Common myeloid progenitor, CD34-positive (primary cell): ENCODE measurements at regions not wholly inside any gene's neighbourhood (a gene's known extent, or its start where the extent isn't known, plus 50 kb on each side); places are given as distances from the start of the nearest gene placed in this dataset.

Experiments
- CTCF ChIA-PET: fragments of 350-600 bp; sonication (Branson Sonifier 250); formaldehyde crosslinking; loops from one replicate; lab custom pipeline; 2021; ENCODE audit warnings: antibody characterized with exemption; lab: Charles Lee
- POLR2A ChIA-PET: fragments of 350-600 bp; sonication (Branson Sonifier 250); formaldehyde crosslinking; loops from one replicate; lab custom pipeline; 2021; ENCODE audit warnings: antibody characterized with exemption; lab: Charles Lee
- DNase-seq, 3 donors: peaks; one replicate each; pipeline versions ENCODE4 v3.0.0 to v3.0.0-alpha.2; 2013
- H3K27ac ChIP-seq, 2 experiments: 1 replicate in 1 of 2; 2 replicates in 1 of 2; pipeline ENCODE4 v1.7.0; 2013; ENCODE audit warnings: inconsistent platforms in 2 of 2, low read length in 2 of 2, mild to moderate bottlenecking in 2 of 2, low read depth in 1 of 2, moderate library complexity in 1 of 2; ENCODE audit not compliant: severe bottlenecking in 2 of 2, insufficient read depth in 1 of 2, poor library complexity in 1 of 2
- H3K27me3 ChIP-seq, 5 experiments: replicated peaks in 2 of 5; 1 replicate in 3 of 5; 2 replicates in 2 of 5; pipeline versions ENCODE4 v1.6.1 to v1.7.0; 2013; ENCODE audit warnings: low read length in 4 of 5, mild to moderate bottlenecking in 2 of 5, moderate library complexity in 2 of 5, inconsistent platforms in 1 of 5; ENCODE audit not compliant: insufficient read depth in 5 of 5, control insufficient read depth in 4 of 5
- H3K36me3 ChIP-seq, 4 experiments: 1 replicate in 2 of 4; 2 replicates in 2 of 4; pipeline versions ENCODE4 v1.6.1 to v1.7.0; 2013; ENCODE audit warnings: low read length in 3 of 4, control low read depth in 1 of 4, mild to moderate bottlenecking in 1 of 4; ENCODE audit not compliant: control insufficient read depth in 4 of 4, insufficient read depth in 4 of 4
- H3K4me1 ChIP-seq, 4 experiments: 1 replicate in 3 of 4; 2 replicates in 1 of 4; pipeline versions ENCODE4 v1.6.1 to v1.7.1; 2013; ENCODE audit warnings: low read length in 3 of 4, mild to moderate bottlenecking in 3 of 4, control low read depth in 1 of 4, inconsistent platforms in 1 of 4, moderate library complexity in 1 of 4; ENCODE audit not compliant: control insufficient read depth in 4 of 4, insufficient read depth in 4 of 4; ENCODE audit errors: control extremely low read depth in 1 of 4
- H3K4me3 ChIP-seq, 7 experiments: 1 replicate in 4 of 7; 2 replicates in 3 of 7; pipeline versions ENCODE4 v1.5.1 to v1.7.0; 2013; ENCODE audit warnings: mild to moderate bottlenecking in 7 of 7, low read length in 6 of 7, moderate library complexity in 6 of 7, inconsistent platforms in 2 of 7, low read depth in 2 of 7, control low read depth in 1 of 7; ENCODE audit not compliant: insufficient read depth in 4 of 7, control insufficient read depth in 1 of 7; ENCODE audit errors: extremely low read depth in 1 of 7
- H3K9me3 ChIP-seq, 5 experiments: 1 replicate in 4 of 5; 2 replicates in 1 of 5; pipeline versions ENCODE4 v1.6.1 to v1.7.1; 2013; ENCODE audit warnings: low read length in 4 of 5, mild to moderate bottlenecking in 2 of 5, inconsistent platforms in 1 of 5, low read depth in 1 of 5, moderate library complexity in 1 of 5; ENCODE audit not compliant: control insufficient read depth in 4 of 5, insufficient read depth in 2 of 5; ENCODE audit errors: control extremely low read depth in 1 of 5
- WGBS: methylation state at CpG from one replicate; pipeline ENCODE4 v1.1.5; 2013; ENCODE audit not compliant: insufficient coverage; 5-methylcytosine and 5-hydroxymethylcytosine counted together

DNA sequence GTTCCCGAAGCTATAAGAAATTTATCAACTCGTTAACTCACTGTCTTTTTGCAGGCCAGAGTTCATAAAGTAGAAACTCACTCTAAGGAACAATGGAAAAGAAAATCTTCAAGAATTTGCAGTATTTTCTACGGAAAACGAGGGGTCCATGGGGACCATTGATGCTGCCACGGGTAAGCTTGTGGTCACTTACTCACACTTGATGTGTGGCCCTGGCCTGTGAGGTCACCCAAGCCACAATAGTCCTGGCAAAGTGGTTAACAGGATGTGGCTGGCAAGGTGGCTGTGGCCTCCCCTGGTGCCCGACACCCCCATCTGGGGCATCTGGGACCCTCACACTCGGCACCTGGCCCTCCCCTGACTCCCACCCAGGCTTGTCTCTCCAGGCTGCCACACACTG lies 123.4 kb downstream of the C6orf118 start:
- CTCF ChIA-PET, result no interaction called here
- WGBS, result 72% methylated on average over 6 of the region's 7 CpGs

DNA sequence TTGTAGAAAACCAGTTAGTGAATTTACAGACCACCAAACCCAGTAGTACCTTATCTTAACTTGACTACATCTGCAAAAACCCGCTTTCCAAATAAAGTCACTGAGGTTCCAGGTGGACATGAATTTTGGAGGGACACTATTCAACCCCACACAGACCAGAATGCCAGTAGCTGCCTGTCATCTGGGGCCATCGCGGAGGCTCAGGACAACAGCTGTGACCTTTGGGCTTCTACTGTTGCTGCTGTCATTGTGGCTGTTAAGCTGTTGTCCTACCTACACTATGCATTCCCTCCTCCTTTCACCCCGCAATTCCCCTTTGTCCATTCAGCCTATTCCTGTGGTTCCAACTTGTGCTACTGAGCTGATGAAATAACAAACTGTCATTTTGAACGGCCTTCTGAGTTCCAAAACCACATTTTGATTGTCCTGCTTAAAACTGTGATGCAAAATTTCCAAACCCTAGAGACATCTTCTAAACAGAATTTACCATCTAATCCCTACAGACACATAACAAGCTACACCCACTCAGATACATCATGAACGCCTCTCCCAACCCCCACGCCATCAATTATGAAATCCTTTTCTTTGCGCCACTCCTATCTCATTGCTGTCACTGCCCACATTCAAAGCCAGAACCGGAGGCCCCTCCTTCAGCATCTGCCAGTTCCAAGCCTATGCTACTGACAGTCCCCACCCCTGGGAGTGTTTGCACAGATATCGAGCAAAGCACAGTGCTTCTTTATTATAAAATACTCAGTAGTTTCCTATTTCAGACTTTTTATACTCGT lies 125.0 kb downstream of the C6orf118 start:
- ChIA-PET CTCF (no interaction called here), POLR2A (no interaction called here)
- WGBS, result 94% methylated on average over 11 of the region's 11 CpGs
- Histone ChIP-seq H3K4me3 (no peak overlapping the region), H3K27ac (no peak overlapping the region), H3K36me3 (no peaks in the 10 kb centered on the region), H3K27me3 (no peaks in the 10 kb centered on the region), H3K4me1 (no peaks in the 10 kb centered on the region), H3K9me3 (peaks cover 0 to 3% (median 0%) of the 10 kb centered on the region in 5 experiments)
- DNase-seq, result no peak

More for the DNA sequence above, 123.4 kb downstream of the C6orf118 start:
- peaks cover 0 to 3% (median 0%) of the 10 kb centered on the region in 5 experiments for H3K9me3 ChIP-seq
- no peaks in the 10 kb centered on the region for H3K27me3 ChIP-seq
- H3K4me1 ChIP-seq, result no peaks in the 10 kb centered on the region
- POLR2A ChIA-PET, result interaction anchor here (1.0 kb wide), 1 partner anchor 9 kb away, joined by 3 read pairs; no protein-coding TSS in a partner anchor
- H3K4me3 ChIP-seq, result no peak overlapping the region
- DNase-seq, result no peak
- no peaks in the 10 kb centered on the region for H3K36me3 ChIP-seq
- H3K27ac ChIP-seq, result no peak overlapping the region

DNA sequence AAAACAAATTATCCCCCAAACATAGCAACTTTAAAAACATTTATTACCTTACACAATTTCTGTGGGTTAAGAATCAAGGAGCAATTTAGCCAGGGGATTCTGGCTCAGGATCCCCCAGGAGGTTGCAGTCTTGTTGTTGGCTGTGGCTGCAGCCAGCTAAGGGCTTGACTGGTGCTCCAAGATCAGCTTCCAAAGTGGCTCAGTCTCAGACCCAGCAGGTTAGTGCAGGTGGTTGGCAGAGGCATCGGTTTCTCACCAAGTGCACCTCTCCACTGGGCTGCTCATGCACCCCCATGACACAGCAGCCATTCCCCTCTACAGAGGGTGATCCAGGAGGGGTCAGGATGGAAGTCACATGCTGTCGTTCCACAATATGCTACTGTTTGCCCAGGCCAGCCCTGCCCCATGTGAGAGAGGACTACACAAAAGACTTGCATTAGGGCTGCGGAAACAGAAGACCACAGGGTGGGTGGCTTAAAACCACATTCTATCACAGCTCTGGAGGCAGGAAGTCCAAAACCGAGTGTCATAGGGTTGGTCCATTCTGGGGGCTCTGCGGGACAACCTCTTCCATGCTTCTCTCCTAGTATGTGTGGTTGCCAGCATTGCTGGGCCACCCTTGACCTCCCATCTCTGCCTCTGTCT lies 125.8 kb downstream of the C6orf118 start:
- POLR2A ChIA-PET, result no interaction called here
- no peak overlapping the region for H3K27ac ChIP-seq

DNA sequence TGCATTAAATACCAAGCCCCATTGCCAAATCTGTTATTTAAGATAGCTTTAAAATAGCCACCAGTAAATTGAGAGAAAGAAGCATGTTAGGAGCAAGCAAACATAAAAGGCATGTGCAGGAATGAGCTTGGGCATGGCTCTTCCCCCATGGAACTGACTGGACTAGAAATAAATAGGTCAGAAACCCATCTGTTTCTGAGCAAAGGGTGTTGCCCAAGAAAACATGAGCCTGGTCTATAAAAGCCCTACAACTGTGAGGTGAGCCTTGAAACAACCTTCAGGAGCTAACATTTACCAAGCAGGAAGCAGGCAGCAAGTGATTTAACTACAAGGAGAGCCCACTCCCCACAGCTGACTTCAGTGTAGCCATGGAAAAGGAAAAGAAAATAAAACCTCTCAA lies 126.3 kb downstream of the C6orf118 start:
- H3K27me3 ChIP-seq, result no peaks in the 10 kb centered on the region
- no peak overlapping the region for H3K27ac ChIP-seq
- H3K36me3 ChIP-seq, result no peaks in the 10 kb centered on the region
- CTCF ChIA-PET, result no interaction called here
- no peak overlapping the region for H3K4me3 ChIP-seq
- POLR2A ChIA-PET, result no interaction called here
- H3K4me1 ChIP-seq, result no peaks in the 10 kb centered on the region
- no peak for DNase-seq
- peaks cover 0 to 3% (median 0%) of the 10 kb centered on the region in 5 experiments for H3K9me3 ChIP-seq

More for the DNA sequence above, 125.8 kb downstream of the C6orf118 start:
- DNase-seq, result no peak
- no peaks in the 10 kb centered on the region for H3K27me3 ChIP-seq
- CTCF ChIA-PET, result no interaction called here
- no peaks in the 10 kb centered on the region for H3K36me3 ChIP-seq
- H3K4me3 ChIP-seq, result no peak overlapping the region
- 78% methylated on average over 5 of the region's 5 CpGs for WGBS
- peaks cover 0 to 3% (median 0%) of the 10 kb centered on the region in 5 experiments for H3K9me3 ChIP-seq
- no peaks in the 10 kb centered on the region for H3K4me1 ChIP-seq

DNA sequence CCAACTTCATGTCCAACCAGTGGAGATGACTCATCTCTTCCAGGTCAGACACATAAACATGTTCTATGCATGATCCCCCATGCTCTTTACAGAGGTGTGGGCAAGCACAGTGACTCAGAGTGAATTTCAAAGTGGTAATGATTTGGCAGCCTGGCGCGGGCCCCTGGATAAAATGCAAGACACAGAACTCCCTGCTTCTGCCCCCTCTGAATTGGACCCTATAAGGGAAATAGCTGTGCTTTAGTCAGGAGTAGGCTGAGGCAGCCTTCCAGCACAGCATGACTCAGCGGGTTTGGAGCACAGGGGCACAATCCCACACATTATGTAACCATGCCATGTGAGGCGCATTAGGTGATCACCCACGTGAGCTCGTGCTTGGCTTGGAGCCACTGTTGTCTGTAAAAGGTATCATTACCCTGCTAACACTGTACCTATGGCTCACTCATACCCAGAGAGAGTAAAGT lies 127.4 kb downstream of the C6orf118 start:
- DNase-seq, result no peak
- WGBS, result 93% methylated on average over 5 of the region's 6 CpGs
- H3K4me1 ChIP-seq, result no peaks in the 10 kb centered on the region
- POLR2A ChIA-PET, result no interaction called here
- no peaks in the 10 kb centered on the region for H3K36me3 ChIP-seq
- no peaks in the 10 kb centered on the region for H3K27me3 ChIP-seq
- CTCF ChIA-PET, result no interaction called here
- H3K9me3 ChIP-seq, result peaks cover 0 to 3% (median 0%) of the 10 kb centered on the region in 5 experiments
- H3K27ac ChIP-seq, result no peak overlapping the region
- no peak overlapping the region for H3K4me3 ChIP-seq

DNA sequence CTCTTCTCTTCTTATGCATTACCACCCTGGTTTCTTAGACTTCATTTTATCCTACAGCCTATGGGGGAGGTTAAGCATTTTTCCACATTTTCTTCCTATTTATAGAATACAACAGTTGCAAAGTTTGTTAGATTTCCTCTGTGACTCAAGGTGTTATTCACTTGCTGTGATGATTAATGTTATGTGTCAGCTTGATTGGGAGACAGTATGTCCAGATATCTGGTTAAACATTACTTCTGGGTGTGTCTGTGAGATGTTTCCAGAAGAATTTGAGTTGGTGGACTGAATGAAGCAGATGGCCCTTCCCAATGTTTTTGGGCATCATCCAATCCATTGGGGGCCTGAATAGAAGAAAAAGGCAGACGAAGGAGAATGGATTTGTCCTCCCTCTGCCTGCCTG lies 131.3 kb downstream of the C6orf118 start:
- WGBS, result no CpG with 5 or more reads among the region's 1 CpG
- H3K27me3 ChIP-seq, result no peaks in the 10 kb centered on the region
- POLR2A ChIA-PET, result no interaction called here
- CTCF ChIA-PET, result no interaction called here
- H3K36me3 ChIP-seq, result no peaks in the 10 kb centered on the region
- H3K4me1 ChIP-seq, result no peaks in the 10 kb centered on the region
- H3K9me3 ChIP-seq, result peaks cover 0 to 3% (median 0%) of the 10 kb centered on the region in 5 experiments
- DNase-seq, result no peak
- H3K4me3 ChIP-seq, result no peak overlapping the region
- H3K27ac ChIP-seq, result no peak overlapping the region

DNA sequence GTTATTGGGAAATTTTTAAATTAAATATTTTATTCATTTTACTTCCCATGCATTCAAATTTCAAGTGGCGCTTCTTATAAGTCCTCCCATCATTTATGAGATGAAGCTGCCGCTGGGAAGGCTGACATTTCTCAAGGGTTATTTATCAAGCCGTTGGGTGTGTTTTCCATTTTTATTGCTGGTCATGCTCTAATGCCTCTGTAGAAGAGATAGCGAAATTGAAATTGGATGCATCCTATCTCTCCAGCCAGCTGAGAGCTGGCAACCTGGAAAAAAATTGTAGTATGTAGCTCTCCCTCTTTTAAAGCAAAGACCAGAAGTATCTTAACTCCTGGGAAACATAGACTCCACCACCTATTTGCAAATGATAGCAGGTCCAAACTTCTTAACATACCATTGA lies 135.9 kb downstream of the C6orf118 start:
- H3K4me3 ChIP-seq, result no peak overlapping the region
- H3K4me1 ChIP-seq, result no peaks in the 10 kb centered on the region
- WGBS, result 100% methylated on average over 2 of the region's 4 CpGs
- no peak overlapping the region for H3K27ac ChIP-seq
- peaks cover 0 to 3% (median 0%) of the 10 kb centered on the region in 5 experiments for H3K9me3 ChIP-seq
- no peaks in the 10 kb centered on the region for H3K36me3 ChIP-seq
- ChIA-PET POLR2A (no interaction called here), CTCF (no interaction called here)
- no peak for DNase-seq
- no peaks in the 10 kb centered on the region for H3K27me3 ChIP-seq
